Fibroblast of pulmonary artery (primary cell): ENCODE measurements at regions not wholly inside any gene's neighbourhood (a gene's known extent, or its start where the extent isn't known, plus 50 kb on each side); places are given as distances from the start of the nearest gene placed in this dataset.
"Not testable (repeated sequence)": the region's sequence is repeated elsewhere in the genome, so short reads cannot be mapped to it uniquely, and the experiment has no call there.

Experiments used
- DNase-seq: peaks from one replicate; pipeline ENCODE4 v3.0.0-alpha.2; 2010; ENCODE audit warnings: low read depth
- H3K4me3 ChIP-seq: replicated peaks from 2 replicates; pipeline ENCODE4 v1.5.1; 2011; ENCODE audit warnings: low read depth, mild to moderate bottlenecking, control low read depth, low read length, moderate library complexity
- CTCF ChIP-seq: IDR thresholded peaks from 2 replicates; pipeline ENCODE4 v1.5.1; 2011; ENCODE audit warnings: mild to moderate bottlenecking, control low read depth, low read length, inconsistent platforms; ENCODE audit errors: missing control alignments

GRCh38 chr4:161287678-161288352, 876.0 kb downstream of the FSTL5 start:
- DNase-seq = no peak
- TF ChIP-seq CTCF = no peak
- H3K4me3 ChIP-seq = no peak overlapping the region

- DNase-seq = no peak
- H3K4me3 ChIP-seq = no peak overlapping the region
- no peak for TF ChIP-seq CTCF
These were observed 878.3 kb downstream of the FSTL5 start for GRCh38 chr4:161285461-161285860.

GRCh38 chr4:161280929-161281328, 882.9 kb downstream of the FSTL5 start:
- no peak for DNase-seq
- H3K4me3 ChIP-seq = no peak overlapping the region
- TF ChIP-seq CTCF = no peak

GRCh38 chr4:161279095-161279494, 884.7 kb downstream of the FSTL5 start:
- DNase-seq = no peak
- no peak overlapping the region for H3K4me3 ChIP-seq
- no peak for TF ChIP-seq CTCF

GRCh38 chr4:161277150-161277787, 886.5 kb downstream of the FSTL5 start:
- not testable (repeated sequence) for H3K4me3 ChIP-seq, DNase-seq

GRCh38 chr4:161273607-161274006, 890.2 kb downstream of the FSTL5 start:
- no peak overlapping the region for H3K4me3 ChIP-seq
- no peak for TF ChIP-seq CTCF
- DNase-seq = no peak

- TF ChIP-seq CTCF = no peak
- H3K4me3 ChIP-seq = no peak overlapping the region
- no peak for DNase-seq
These were observed 903.0 kb downstream of the FSTL5 start for GRCh38 chr4:161260819-161261218.
